GM12892 (cell line): ENCODE measurements at regions not wholly inside any gene's neighbourhood (a gene's known extent, or its start where the extent isn't known, plus 50 kb on each side); places are given as distances from the start of the nearest gene placed in this dataset.

Experiments
- POLR2A ChIP-seq: IDR thresholded peaks from 2 replicates; pipeline ENCODE4 v1.6.1; 2011; ENCODE audit warnings: low read depth, low read length, control low read depth
- POLR2AphosphoS5 ChIP-seq: IDR thresholded peaks from 2 replicates; pipeline ENCODE4 v1.6.1; 2011; ENCODE audit warnings: low read depth, low read length, control low read depth
- TAF1 ChIP-seq: IDR thresholded peaks from 2 replicates; pipeline ENCODE4 v1.6.1; 2011; ENCODE audit warnings: low read depth, mild to moderate bottlenecking, control low read depth, low read length, borderline replicate concordance

DNA sequence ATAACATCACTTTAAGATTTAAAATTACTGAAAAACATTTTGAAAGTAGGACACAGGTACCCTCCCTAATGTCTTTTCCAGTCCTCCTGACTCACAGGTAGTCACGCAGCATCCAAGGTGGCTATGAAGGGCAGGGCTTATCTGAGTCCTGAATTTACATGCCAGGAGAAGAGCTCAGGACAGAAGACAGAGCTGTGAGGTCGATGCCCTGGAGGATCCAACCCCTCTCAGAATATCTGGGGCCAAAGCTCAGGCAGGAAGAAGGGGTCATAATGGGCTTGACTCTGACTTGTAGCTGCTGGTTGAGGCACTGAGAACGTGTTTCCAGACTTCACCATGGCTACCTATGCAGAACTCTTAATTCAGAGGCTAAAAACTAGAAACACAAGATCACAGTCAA lies 177.5 kb downstream of the AASDH start:
- TF ChIP-seq POLR2A (no peak), POLR2AphosphoS5 (no peak), TAF1 (no peak)
